ENCODE measurements at regions not wholly inside any gene's neighbourhood (a gene's known extent, or its start where the extent isn't known, plus 50 kb on each side); places are given as distances from the start of the nearest gene placed in this dataset.

GRCh38 chr18:8942021-8942908 is 160.2 kb upstream of the NDUFV2 start:
- no peak for TF ChIP-seq TOX (CRISPR knock-in tag; IDR thresholded peaks at IDR 0.05; ENCODE audit: borderline replicate concordance)
- TF ChIP-seq, protein P1, sequence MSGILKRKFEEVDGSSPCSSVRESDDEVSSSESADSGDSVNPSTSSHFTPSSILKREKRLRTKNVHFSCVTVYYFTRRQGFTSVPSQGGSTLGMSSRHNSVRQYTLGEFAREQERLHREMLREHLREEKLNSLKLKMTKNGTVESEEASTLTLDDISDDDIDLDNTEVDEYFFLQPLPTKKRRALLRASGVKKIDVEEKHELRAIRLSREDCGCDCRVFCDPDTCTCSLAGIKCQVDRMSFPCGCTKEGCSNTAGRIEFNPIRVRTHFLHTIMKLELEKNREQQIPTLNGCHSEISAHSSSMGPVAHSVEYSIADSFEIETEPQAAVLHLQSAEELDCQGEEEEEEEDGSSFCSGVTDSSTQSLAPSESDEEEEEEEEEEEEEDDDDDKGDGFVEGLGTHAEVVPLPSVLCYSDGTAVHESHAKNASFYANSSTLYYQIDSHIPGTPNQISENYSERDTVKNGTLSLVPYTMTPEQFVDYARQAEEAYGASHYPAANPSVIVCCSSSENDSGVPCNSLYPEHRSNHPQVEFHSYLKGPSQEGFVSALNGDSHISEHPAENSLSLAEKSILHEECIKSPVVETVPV (CRISPR knock-in tag; IDR thresholded peaks at IDR 0.05): no peak
- no peak for TF ChIP-seq ISL1 (CRISPR knock-in tag; IDR thresholded peaks at IDR 0.05)
- TF ChIP-seq ZNF565 (CRISPR knock-in tag; conservative IDR thresholded peaks at IDR 0.05; ENCODE audit: low read depth): no peak
- no peak for TF ChIP-seq TSHZ2 (CRISPR knock-in tag; IDR thresholded peaks at IDR 0.05)
- TF ChIP-seq CREB5 (CRISPR knock-in tag; IDR thresholded peaks at IDR 0.05; ENCODE audit: low read depth): no peak
- no peak for TF ChIP-seq ESRRG (CRISPR knock-in tag; IDR thresholded peaks at IDR 0.05)
- no peak for TF ChIP-seq SNAI2 (CRISPR knock-in tag; IDR thresholded peaks at IDR 0.05)

Data from SK-N-SH treated with all-trans-retinoic acid at 6 μM for 48 hours (cell line).